HCT116 (cell line): ENCODE measurements at regions not wholly inside any gene's neighbourhood (a gene's known extent, or its start where the extent isn't known, plus 50 kb on each side); places are given as distances from the start of the nearest gene placed in this dataset.

Experiments used
- ATAC-seq: fragments of 200-7000 bp; cut with Tn5 transposase; 2 replicates; pipeline ENCODE4 v1.9.1; 2020; ENCODE audit warnings: mild to moderate bottlenecking, moderate library complexity
- BruUV-seq: library from RNA; stranded (reverse); fragments of 400-500 nt; replicated peaks from 2 replicates; lab custom pipeline; 2021; lab: Mats Ljungman, UMichigan
- CTCF ChIA-PET: fragments of 300-600 bp; sonication (Branson Sonifier 250); formaldehyde crosslinking; loops from one replicate; lab custom pipeline; 2021; ENCODE audit warnings: antibody characterized with exemption; lab: Charles Lee
- POLR2A ChIA-PET: fragments of 300-600, 350-600 bp; sonication (Branson Sonifier 250); formaldehyde crosslinking; loops from one replicate; lab custom pipeline; 2021; ENCODE audit warnings: antibody characterized with exemption; lab: Charles Lee
- RAD21 ChIA-PET, 2 experiments: fragments of 300-600 bp; sonication (Branson Sonifier 250); formaldehyde crosslinking; loops; one replicate each; lab custom pipeline; 2023; ENCODE audit warnings: low total read pairs in 2 of 2; ENCODE audit not compliant: uncharacterized antibody in 2 of 2, unreplicated experiment in 2 of 2, low non-redundant PET in 1 of 2; lab: Charles Lee
- DNase-seq: peaks from one replicate; pipeline ENCODE4 v3.0.0-alpha.2; 2010; ENCODE audit warnings: low read depth, low spot score
- H2AFZ ChIP-seq: fragments of 200-600 bp; shearing (Covaris generic), sonication (generic); 2 replicates; pipeline ENCODE4 v1.6.1; 2017; ENCODE audit warnings: low read depth, mixed run types, mixed read lengths, antibody characterized with exemption, low read length; ENCODE audit not compliant: poor library complexity, severe bottlenecking
- H3K27ac ChIP-seq: 2 replicates; pipeline ENCODE4 v1.5.1; 2012; ENCODE audit warnings: low read depth, low read length
- H3K27me3 ChIP-seq: fragments of 200-600 bp; sonication (generic); 2 replicates; pipeline ENCODE4 v1.6.1; 2016; ENCODE audit warnings: mixed run types, low read length, mixed read lengths; ENCODE audit not compliant: insufficient read depth
- H3K36me3 ChIP-seq, 2 experiments: fragments of 200-500 bp in 1 of 2; fragments of 200-600 bp in 1 of 2; sonication (Bioruptor generic) in 1 of 2; sonication (generic) in 1 of 2; 2 replicates each; pipeline versions ENCODE4 v1.5.1 to v1.6.1; 2014 to 2016; ENCODE audit warnings: low read length in 2 of 2, inconsistent platforms in 1 of 2, mixed read lengths in 1 of 2, mixed run types in 1 of 2; ENCODE audit not compliant: insufficient read depth in 2 of 2, control insufficient read depth in 1 of 2
- H3K4me1 ChIP-seq, 2 experiments: fragments of 200-600 bp in 1 of 2; sonication (generic) in 1 of 2; 2 replicates each; pipeline versions ENCODE4 v1.5.1 to v1.6.1; 2012 to 2017; ENCODE audit warnings: low read length in 2 of 2, inconsistent platforms in 1 of 2, mild to moderate bottlenecking in 1 of 2, mixed read lengths in 1 of 2, mixed run types in 1 of 2, moderate library complexity in 1 of 2; ENCODE audit not compliant: insufficient read depth in 2 of 2, control insufficient read depth in 1 of 2
- H3K4me2 ChIP-seq: fragments of 200-600 bp; sonication (generic); 2 replicates; pipeline ENCODE4 v1.6.1; 2017; ENCODE audit warnings: mixed run types, low read length, mixed read lengths
- H3K4me3 ChIP-seq, 2 experiments: fragments of 200-600 bp in 1 of 2; sonication (generic) in 1 of 2; replicated peaks in 1 of 2; 2 replicates each; pipeline ENCODE4 v1.5.1; 2011 to 2016; ENCODE audit warnings: low read length in 2 of 2, control low read depth in 1 of 2, low read depth in 1 of 2, mild to moderate bottlenecking in 1 of 2, mixed read lengths in 1 of 2, mixed run types in 1 of 2
- H3K79me2 ChIP-seq: fragments of 200-600 bp; sonication (generic); 2 replicates; pipeline ENCODE4 v1.6.1; 2017; ENCODE audit warnings: mild to moderate bottlenecking, mixed run types, low read length, moderate library complexity, mixed read lengths; ENCODE audit not compliant: insufficient read depth
- H3K9ac ChIP-seq: fragments of 200-600 bp; sonication (generic); 2 replicates; pipeline ENCODE4 v1.6.1; 2016; ENCODE audit warnings: low read length, mixed read lengths
- H3K9me2 ChIP-seq: fragments of 200-600 bp; sonication (generic), shearing (Covaris generic); 2 replicates; pipeline ENCODE4 v1.6.1; 2017; ENCODE audit warnings: mixed run types, mild to moderate bottlenecking, moderate library complexity; ENCODE audit not compliant: insufficient read depth
- H3K9me3 ChIP-seq, 2 experiments: fragments of 200-500 bp in 1 of 2; fragments of 200-600 bp in 1 of 2; sonication (Bioruptor generic) in 1 of 2; sonication (generic) in 1 of 2; 2 replicates each; pipeline ENCODE4 v1.6.1; 2014 to 2017; ENCODE audit warnings: low read length in 2 of 2, mixed read lengths in 2 of 2, inconsistent platforms in 1 of 2, low read depth in 1 of 2, mild to moderate bottlenecking in 1 of 2, mixed run types in 1 of 2, moderate library complexity in 1 of 2; ENCODE audit not compliant: control insufficient read depth in 1 of 2, insufficient read depth in 1 of 2
- H4K20me1 ChIP-seq: fragments of 200-600 bp; sonication (generic), shearing (Covaris generic); 2 replicates; pipeline ENCODE4 v1.6.1; 2017; ENCODE audit warnings: mixed run types, mild to moderate bottlenecking, moderate library complexity; ENCODE audit not compliant: insufficient read depth
- CEBPB ChIP-seq: IDR thresholded peaks from 2 replicates; pipeline ENCODE4 v1.6.1; 2012; ENCODE audit warnings: low read depth
- ELF1 ChIP-seq: IDR thresholded peaks from 2 replicates; pipeline ENCODE4 v1.6.1; 2012; ENCODE audit warnings: low read depth, borderline replicate concordance
- EZH2 ChIP-seq: fragments of 200-600 bp; sonication (generic); IDR thresholded peaks from 2 replicates; pipeline ENCODE4 v1.6.1; 2017; ENCODE audit warnings: antibody characterized with exemption, mixed run types
- POLR2A ChIP-seq: IDR thresholded peaks from 2 replicates; pipeline ENCODE4 v1.7.0; 2011; ENCODE audit warnings: borderline replicate concordance; ENCODE audit not compliant: insufficient read depth, insufficient read length; ENCODE audit errors: extremely low read depth
- YY1 ChIP-seq: IDR thresholded peaks from 2 replicates; pipeline ENCODE4 v1.6.1; 2011; ENCODE audit warnings: low read length, low read depth, moderate library complexity, mild to moderate bottlenecking; ENCODE audit not compliant: insufficient replicate concordance; ENCODE audit errors: extremely low read depth
- intact Hi-C: fragments of 100-400 bp; cut with micrococcal nuclease; formaldehyde crosslinking; loops from 2 replicates; pipeline ENCODE4 v1.10.0; 2022
- TF ChIP-seq, protein P1 (sequence below): IDR thresholded peaks from 2 replicates; pipeline ENCODE4 v1.6.1; 2012
- TF ChIP-seq, protein P2 (sequence below): IDR thresholded peaks from 2 replicates; pipeline ENCODE4 v1.6.1; 2012; ENCODE audit warnings: low read depth
- TF ChIP-seq, protein P3 (sequence below), 3 experiments: fragments of 200-600 bp in 1 of 3; sonication (generic) in 1 of 3; IDR thresholded peaks in 2 of 3; conservative IDR thresholded peaks in 1 of 3; 2 replicates each; pipeline ENCODE4 v1.5.1; 2012 to 2017; ENCODE audit warnings: low read depth in 2 of 3, low read length in 2 of 3, antibody characterized with exemption in 1 of 3, borderline replicate concordance in 1 of 3, control low read depth in 1 of 3, mild to moderate bottlenecking in 1 of 3, mixed read lengths in 1 of 3, mixed run types in 1 of 3, moderate library complexity in 1 of 3; ENCODE audit not compliant: insufficient read depth in 1 of 3

DNA sequence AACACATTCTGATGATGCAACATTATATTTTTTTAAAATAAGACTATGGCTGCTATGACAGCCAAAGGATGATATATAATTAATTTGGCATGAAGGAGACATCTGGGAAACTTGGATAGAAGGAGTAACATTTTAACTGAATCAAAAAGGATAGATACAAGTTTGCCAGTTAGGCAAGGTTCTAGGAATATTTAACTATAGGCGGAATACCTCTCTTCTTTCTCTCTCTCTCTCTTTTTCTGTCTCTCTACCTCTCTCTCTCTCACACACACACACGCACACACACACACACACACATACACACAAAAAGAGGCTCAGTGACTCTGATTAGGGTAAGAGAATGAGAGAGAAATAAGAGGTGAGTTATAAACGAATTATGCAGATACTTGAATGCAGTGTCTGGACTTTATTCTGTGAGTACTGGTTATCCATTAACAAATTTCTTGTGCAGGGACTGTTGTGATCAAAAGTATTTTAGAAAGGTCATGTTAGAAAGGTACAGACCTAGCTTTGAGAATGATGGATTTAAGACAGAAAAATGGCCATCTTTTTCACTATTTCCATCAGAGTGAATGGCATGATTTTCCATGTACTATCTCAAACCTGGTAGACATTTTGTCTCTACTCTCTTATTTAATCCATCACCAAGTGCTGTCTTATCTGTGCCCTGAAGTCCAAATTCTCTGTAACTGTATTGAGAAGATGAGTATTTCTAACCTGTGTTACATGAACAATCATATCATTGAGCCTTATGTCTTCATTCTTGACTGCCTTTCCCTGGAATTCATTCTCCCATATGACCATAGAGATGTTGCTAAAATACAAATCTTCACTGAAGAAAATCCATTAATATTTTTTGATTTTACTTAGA lies 1106.9 kb upstream of the ADGRL4 start:
- H3K79me2 ChIP-seq = no peaks in the 10 kb centered on the region
- ChIA-PET CTCF (no interaction called here), RAD21 (no interaction called here), POLR2A (no interaction called here)
- intact Hi-C loops = no loop called here
- no peaks in the 10 kb centered on the region for H3K27me3 ChIP-seq
- H3K9me2 ChIP-seq = no peaks in the 10 kb centered on the region
- H3K4me3 ChIP-seq = no peak overlapping the region
- BruUV-seq = no TSS peak
- no peak overlapping the region for H3K4me2 ChIP-seq
- no peaks in the 10 kb centered on the region for H3K4me1 ChIP-seq
- no peak overlapping the region for H2AFZ ChIP-seq
- H3K36me3 ChIP-seq = no peaks in the 10 kb centered on the region; a peak in 1 of 4 replicates
- 0 out of 4 replicates have a peak, but pooled peaks cover 0 to 2% of the 10 kb centered on the region in 2 experiments for H3K9me3 ChIP-seq
- no peak overlapping the region for H3K27ac ChIP-seq
- no peaks in the 10 kb centered on the region for H4K20me1 ChIP-seq
- no peak for DNase-seq
- no peak overlapping the region for H3K9ac ChIP-seq
- ATAC-seq = no peak
- TF ChIP-seq, protein P1, sequence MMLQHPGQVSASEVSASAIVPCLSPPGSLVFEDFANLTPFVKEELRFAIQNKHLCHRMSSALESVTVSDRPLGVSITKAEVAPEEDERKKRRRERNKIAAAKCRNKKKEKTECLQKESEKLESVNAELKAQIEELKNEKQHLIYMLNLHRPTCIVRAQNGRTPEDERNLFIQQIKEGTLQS = no peak
- TF ChIP-seq ELF1 = no peak
- no peak for TF ChIP-seq YY1
- TF ChIP-seq, protein P2, sequence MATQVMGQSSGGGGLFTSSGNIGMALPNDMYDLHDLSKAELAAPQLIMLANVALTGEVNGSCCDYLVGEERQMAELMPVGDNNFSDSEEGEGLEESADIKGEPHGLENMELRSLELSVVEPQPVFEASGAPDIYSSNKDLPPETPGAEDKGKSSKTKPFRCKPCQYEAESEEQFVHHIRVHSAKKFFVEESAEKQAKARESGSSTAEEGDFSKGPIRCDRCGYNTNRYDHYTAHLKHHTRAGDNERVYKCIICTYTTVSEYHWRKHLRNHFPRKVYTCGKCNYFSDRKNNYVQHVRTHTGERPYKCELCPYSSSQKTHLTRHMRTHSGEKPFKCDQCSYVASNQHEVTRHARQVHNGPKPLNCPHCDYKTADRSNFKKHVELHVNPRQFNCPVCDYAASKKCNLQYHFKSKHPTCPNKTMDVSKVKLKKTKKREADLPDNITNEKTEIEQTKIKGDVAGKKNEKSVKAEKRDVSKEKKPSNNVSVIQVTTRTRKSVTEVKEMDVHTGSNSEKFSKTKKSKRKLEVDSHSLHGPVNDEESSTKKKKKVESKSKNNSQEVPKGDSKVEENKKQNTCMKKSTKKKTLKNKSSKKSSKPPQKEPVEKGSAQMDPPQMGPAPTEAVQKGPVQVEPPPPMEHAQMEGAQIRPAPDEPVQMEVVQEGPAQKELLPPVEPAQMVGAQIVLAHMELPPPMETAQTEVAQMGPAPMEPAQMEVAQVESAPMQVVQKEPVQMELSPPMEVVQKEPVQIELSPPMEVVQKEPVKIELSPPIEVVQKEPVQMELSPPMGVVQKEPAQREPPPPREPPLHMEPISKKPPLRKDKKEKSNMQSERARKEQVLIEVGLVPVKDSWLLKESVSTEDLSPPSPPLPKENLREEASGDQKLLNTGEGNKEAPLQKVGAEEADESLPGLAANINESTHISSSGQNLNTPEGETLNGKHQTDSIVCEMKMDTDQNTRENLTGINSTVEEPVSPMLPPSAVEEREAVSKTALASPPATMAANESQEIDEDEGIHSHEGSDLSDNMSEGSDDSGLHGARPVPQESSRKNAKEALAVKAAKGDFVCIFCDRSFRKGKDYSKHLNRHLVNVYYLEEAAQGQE = no peak
- TF ChIP-seq, protein P3, sequence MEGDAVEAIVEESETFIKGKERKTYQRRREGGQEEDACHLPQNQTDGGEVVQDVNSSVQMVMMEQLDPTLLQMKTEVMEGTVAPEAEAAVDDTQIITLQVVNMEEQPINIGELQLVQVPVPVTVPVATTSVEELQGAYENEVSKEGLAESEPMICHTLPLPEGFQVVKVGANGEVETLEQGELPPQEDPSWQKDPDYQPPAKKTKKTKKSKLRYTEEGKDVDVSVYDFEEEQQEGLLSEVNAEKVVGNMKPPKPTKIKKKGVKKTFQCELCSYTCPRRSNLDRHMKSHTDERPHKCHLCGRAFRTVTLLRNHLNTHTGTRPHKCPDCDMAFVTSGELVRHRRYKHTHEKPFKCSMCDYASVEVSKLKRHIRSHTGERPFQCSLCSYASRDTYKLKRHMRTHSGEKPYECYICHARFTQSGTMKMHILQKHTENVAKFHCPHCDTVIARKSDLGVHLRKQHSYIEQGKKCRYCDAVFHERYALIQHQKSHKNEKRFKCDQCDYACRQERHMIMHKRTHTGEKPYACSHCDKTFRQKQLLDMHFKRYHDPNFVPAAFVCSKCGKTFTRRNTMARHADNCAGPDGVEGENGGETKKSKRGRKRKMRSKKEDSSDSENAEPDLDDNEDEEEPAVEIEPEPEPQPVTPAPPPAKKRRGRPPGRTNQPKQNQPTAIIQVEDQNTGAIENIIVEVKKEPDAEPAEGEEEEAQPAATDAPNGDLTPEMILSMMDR (IDR thresholded peaks at IDR 0.05 in 2 of 3, conservative IDR thresholded peaks at IDR 0.05 in 1 of 3; ENCODE audit: borderline replicate concordance in 1 of 3, insufficient read depth in 1 of 3, low read depth in 2 of 3, low read length in 2 of 3) = no peak
- TF ChIP-seq EZH2 = no peak
- no peak for TF ChIP-seq CEBPB
- TF ChIP-seq POLR2A = no peak
